ENCODE measurements at regions not wholly inside any gene's neighbourhood (a gene's known extent, or its start where the extent isn't known, plus 50 kb on each side); places are given as distances from the start of the nearest gene placed in this dataset.

GRCh38 chr7:84553711-84554110 is 359.1 kb upstream of the SEMA3A start:
- DNase-seq (ENCODE audit: extremely low spot score) = no peak
- CTCF ChIA-PET = no interaction called here
- no peak for TF ChIP-seq BHLHE40 (IDR thresholded peaks at IDR 0.05; ENCODE audit: borderline replicate concordance)
- POLR2A ChIA-PET = no interaction called here

- no peak for TF ChIP-seq SP1 (IDR thresholded peaks at IDR 0.05)
- no peak for TF ChIP-seq ARNT (IDR thresholded peaks at IDR 0.05)
- no peak for TF ChIP-seq FOXM1 (IDR thresholded peaks at IDR 0.05; ENCODE audit: borderline replicate concordance)
- no peak for TF ChIP-seq FOXA1 (IDR thresholded peaks at IDR 0.05)
- TF ChIP-seq TARDBP (IDR thresholded peaks at IDR 0.05) = no peak
- TF ChIP-seq L3MBTL2 (conservative IDR thresholded peaks at IDR 0.05) = no peak
- no peak for TF ChIP-seq HDGF (IDR thresholded peaks at IDR 0.05; ENCODE audit: borderline replicate concordance)
- TF ChIP-seq LEF1 (IDR thresholded peaks at IDR 0.05; ENCODE audit: borderline replicate concordance) = no peak
- no peak for TF ChIP-seq PKNOX1 (IDR thresholded peaks at IDR 0.05)
- no peak for TF ChIP-seq NFRKB (IDR thresholded peaks at IDR 0.05)
- no peak for TF ChIP-seq ZNF384 (IDR thresholded peaks at IDR 0.05)
- TF ChIP-seq BHLHE40 (IDR thresholded peaks at IDR 0.05; ENCODE audit: borderline replicate concordance) = no peak
- no peak for TF ChIP-seq ELF4 (IDR thresholded peaks at IDR 0.05)
- TF ChIP-seq FOXK2 (IDR thresholded peaks at IDR 0.05) = no peak
- no peak for TF ChIP-seq CTBP1 (IDR thresholded peaks at IDR 0.05; ENCODE audit: borderline replicate concordance)
- no peak for TF ChIP-seq SUZ12 (IDR thresholded peaks at IDR 0.05)
- no peak for DNase-seq (ENCODE audit: extremely low spot score)
- CTCF ChIA-PET = no interaction called here
- POLR2A ChIA-PET = no interaction called here
Observed at GRCh38 chr7:84549409-84549808, 354.8 kb upstream of the SEMA3A start.

- CTCF ChIA-PET = no interaction called here
- no peak for DNase-seq (ENCODE audit: extremely low spot score)
Observed at GRCh38 chr7:84548366-84549365, 354.1 kb upstream of the SEMA3A start.

GRCh38 chr7:84547331-84547730 is 352.7 kb upstream of the SEMA3A start:
- ChIA-PET CTCF (no interaction called here), POLR2A (no interaction called here)

More at GRCh38 chr7:84548366-84549365, 354.1 kb upstream of the SEMA3A start:
- POLR2A ChIA-PET = no interaction called here
- TF ChIP-seq BHLHE40 (IDR thresholded peaks at IDR 0.05; ENCODE audit: borderline replicate concordance) (no peak), HDGF (IDR thresholded peaks at IDR 0.05; ENCODE audit: borderline replicate concordance) (no peak), FOXM1 (IDR thresholded peaks at IDR 0.05; ENCODE audit: borderline replicate concordance) (no peak), ARNT (IDR thresholded peaks at IDR 0.05) (no peak), ELF4 (IDR thresholded peaks at IDR 0.05) (no peak), FOXK2 (IDR thresholded peaks at IDR 0.05) (no peak), SUZ12 (IDR thresholded peaks at IDR 0.05) (no peak), SP1 (IDR thresholded peaks at IDR 0.05) (no peak), LEF1 (IDR thresholded peaks at IDR 0.05; ENCODE audit: borderline replicate concordance) (no peak), PKNOX1 (IDR thresholded peaks at IDR 0.05) (no peak), FOXA1 (IDR thresholded peaks at IDR 0.05) (no peak), CTBP1 (IDR thresholded peaks at IDR 0.05; ENCODE audit: borderline replicate concordance) (no peak), L3MBTL2 (conservative IDR thresholded peaks at IDR 0.05) (no peak), ZNF384 (IDR thresholded peaks at IDR 0.05) (no peak), NFRKB (IDR thresholded peaks at IDR 0.05) (no peak), TARDBP (IDR thresholded peaks at IDR 0.05) (no peak)

GRCh38 chr7:84546403-84546802 is 351.8 kb upstream of the SEMA3A start:
- CTCF ChIA-PET = no interaction called here
- POLR2A ChIA-PET = no interaction called here
- no peak for DNase-seq (ENCODE audit: extremely low spot score)
- TF ChIP-seq FOXK2 (IDR thresholded peaks at IDR 0.05) (no peak), SUZ12 (IDR thresholded peaks at IDR 0.05) (no peak), SP1 (IDR thresholded peaks at IDR 0.05) (no peak), FOXM1 (IDR thresholded peaks at IDR 0.05; ENCODE audit: borderline replicate concordance) (no peak), L3MBTL2 (conservative IDR thresholded peaks at IDR 0.05) (no peak)

More at GRCh38 chr7:84547331-84547730, 352.7 kb upstream of the SEMA3A start:
- no peak for DNase-seq (ENCODE audit: extremely low spot score)
- TF ChIP-seq SP1 (IDR thresholded peaks at IDR 0.05) = no peak
- TF ChIP-seq PKNOX1 (IDR thresholded peaks at IDR 0.05) = no peak
- no peak for TF ChIP-seq BHLHE40 (IDR thresholded peaks at IDR 0.05; ENCODE audit: borderline replicate concordance)
- TF ChIP-seq ARNT (IDR thresholded peaks at IDR 0.05) = no peak
- TF ChIP-seq ZNF384 (IDR thresholded peaks at IDR 0.05) = no peak
- no peak for TF ChIP-seq SUZ12 (IDR thresholded peaks at IDR 0.05)

- POLR2A ChIA-PET = no interaction called here
- no peak for TF ChIP-seq BHLHE40 (IDR thresholded peaks at IDR 0.05; ENCODE audit: borderline replicate concordance)
- no peak for TF ChIP-seq ZNF384 (IDR thresholded peaks at IDR 0.05)
- TF ChIP-seq ELF4 (IDR thresholded peaks at IDR 0.05) = no peak
- TF ChIP-seq NFRKB (IDR thresholded peaks at IDR 0.05) = no peak
- TF ChIP-seq LEF1 (IDR thresholded peaks at IDR 0.05; ENCODE audit: borderline replicate concordance) = no peak
- TF ChIP-seq ARNT (IDR thresholded peaks at IDR 0.05) = no peak
- no peak for TF ChIP-seq SUZ12 (IDR thresholded peaks at IDR 0.05)
- no peak for TF ChIP-seq FOXM1 (IDR thresholded peaks at IDR 0.05; ENCODE audit: borderline replicate concordance)
- no peak for TF ChIP-seq TARDBP (IDR thresholded peaks at IDR 0.05)
- TF ChIP-seq SP1 (IDR thresholded peaks at IDR 0.05) = no peak
- TF ChIP-seq L3MBTL2 (conservative IDR thresholded peaks at IDR 0.05) = no peak
- TF ChIP-seq PKNOX1 (IDR thresholded peaks at IDR 0.05) = no peak
- no peak for TF ChIP-seq HDGF (IDR thresholded peaks at IDR 0.05; ENCODE audit: borderline replicate concordance)
- no peak for TF ChIP-seq CTBP1 (IDR thresholded peaks at IDR 0.05; ENCODE audit: borderline replicate concordance)
- no peak for TF ChIP-seq FOXK2 (IDR thresholded peaks at IDR 0.05)
- TF ChIP-seq FOXA1 (IDR thresholded peaks at IDR 0.05) = no peak
- CTCF ChIA-PET = no interaction called here
- DNase-seq (ENCODE audit: extremely low spot score) = no peak
Observed at GRCh38 chr7:84538268-84538667, 343.7 kb upstream of the SEMA3A start.

All from HEK293T (cell line).